SU-DHL-6 (cell line): ENCODE measurements at regions not wholly inside any gene's neighbourhood (a gene's known extent, or its start where the extent isn't known, plus 50 kb on each side); places are given as distances from the start of the nearest gene placed in this dataset.

Source experiments
- H2AFZ ChIP-seq: fragments of 200-600 bp; sonication (generic); 2 replicates; pipeline ENCODE4 v1.6.1; 2014; ENCODE audit warnings: low read depth, mild to moderate bottlenecking, moderate library complexity, mixed read lengths, antibody characterized with exemption, low read length; ENCODE audit not compliant: severe bottlenecking
- H3F3A ChIP-seq: fragments of 200-600 bp; shearing (Covaris generic); 2 replicates; pipeline ENCODE4 v1.6.0; 2016; ENCODE audit warnings: antibody characterized with exemption, mild to moderate bottlenecking; ENCODE audit not compliant: insufficient read depth
- H3K27ac ChIP-seq: fragments of 200-600 bp; sonication (generic); 2 replicates; pipeline ENCODE4 v1.5.1; 2016; ENCODE audit warnings: low read depth, mild to moderate bottlenecking, low read length, moderate library complexity, mixed read lengths
- H3K27me3 ChIP-seq: fragments of 200-600 bp; sonication (generic), shearing (Covaris generic); 2 replicates; pipeline ENCODE4 v1.6.0; 2014; ENCODE audit warnings: mild to moderate bottlenecking, low read length
- H3K36me3 ChIP-seq: fragments of 200-600 bp; sonication (generic); 2 replicates; pipeline ENCODE4 v1.6.1; 2014; ENCODE audit warnings: mild to moderate bottlenecking, low read length, mixed read lengths
- H3K4me2 ChIP-seq: fragments of 300-600, 200-600 bp; shearing (Covaris generic), sonication (generic); 2 replicates; pipeline ENCODE4 v1.6.0; 2014; ENCODE audit warnings: low read length, low read depth, mild to moderate bottlenecking; ENCODE audit not compliant: poor library complexity, severe bottlenecking
- H3K4me3 ChIP-seq: fragments of 200-600 bp; sonication (generic); 2 replicates; pipeline ENCODE4 v1.5.1; 2014; ENCODE audit warnings: antibody characterized with exemption, low read length, mild to moderate bottlenecking, mixed read lengths; ENCODE audit not compliant: insufficient read depth, poor library complexity, severe bottlenecking
- H3K79me2 ChIP-seq: fragments of 200-600 bp; sonication (generic); 2 replicates; pipeline ENCODE4 v1.6.1; 2014; ENCODE audit warnings: mild to moderate bottlenecking, low read length, moderate library complexity; ENCODE audit not compliant: insufficient read depth
- H3K9ac ChIP-seq: fragments of 200-600 bp; sonication (generic); 2 replicates; pipeline ENCODE4 v1.7.0; 2014; ENCODE audit warnings: mild to moderate bottlenecking, low read length
- H3K9me2 ChIP-seq: fragments of 200-600 bp; sonication (generic); replicated peaks from 2 replicates; pipeline ENCODE4 v1.6.1; 2014; ENCODE audit warnings: low read length; ENCODE audit not compliant: insufficient read depth
- H3K9me3 ChIP-seq: fragments of 200-600 bp; sonication (generic); 2 replicates; pipeline ENCODE4 v1.6.1; 2014; ENCODE audit warnings: low read length, mixed read lengths; ENCODE audit not compliant: insufficient read depth
- H4K20me1 ChIP-seq: fragments of 200-600 bp; sonication (generic); 2 replicates; pipeline ENCODE4 v1.6.1; 2014; ENCODE audit warnings: low read depth, mild to moderate bottlenecking, antibody characterized with exemption, low read length, moderate library complexity, mixed read lengths
- EZH2phosphoT487 ChIP-seq: fragments of 200-600 bp; sonication (generic), shearing (Covaris generic); conservative IDR thresholded peaks from 2 replicates; pipeline ENCODE4 v1.6.1; 2018; ENCODE audit warnings: mild to moderate bottlenecking, antibody characterized with exemption, low read length, moderate library complexity, mixed read lengths
- TF ChIP-seq, protein P1 (sequence below): fragments of 200-600 bp; sonication (generic); IDR thresholded peaks from one replicate; pipeline ENCODE4 v1.5.1; 2017; ENCODE audit warnings: antibody characterized with exemption, mild to moderate bottlenecking, low read length, moderate library complexity; ENCODE audit not compliant: insufficient read depth, poor library complexity, severe bottlenecking

GRCh38 chr7:140283472-140283871 is 106.7 kb upstream of the KDM7A start:
- H3K4me2 ChIP-seq = no peak overlapping the region
- H3K27me3 ChIP-seq = no peaks in the 10 kb centered on the region; the same call in 1 of the 2 replicates
- no peaks in the 10 kb centered on the region for H4K20me1 ChIP-seq
- H3K27ac ChIP-seq = no peak overlapping the region
- no peaks in the 10 kb centered on the region for H3K9me3 ChIP-seq
- H3K79me2 ChIP-seq = no peaks in the 10 kb centered on the region
- TF ChIP-seq, protein P1, sequence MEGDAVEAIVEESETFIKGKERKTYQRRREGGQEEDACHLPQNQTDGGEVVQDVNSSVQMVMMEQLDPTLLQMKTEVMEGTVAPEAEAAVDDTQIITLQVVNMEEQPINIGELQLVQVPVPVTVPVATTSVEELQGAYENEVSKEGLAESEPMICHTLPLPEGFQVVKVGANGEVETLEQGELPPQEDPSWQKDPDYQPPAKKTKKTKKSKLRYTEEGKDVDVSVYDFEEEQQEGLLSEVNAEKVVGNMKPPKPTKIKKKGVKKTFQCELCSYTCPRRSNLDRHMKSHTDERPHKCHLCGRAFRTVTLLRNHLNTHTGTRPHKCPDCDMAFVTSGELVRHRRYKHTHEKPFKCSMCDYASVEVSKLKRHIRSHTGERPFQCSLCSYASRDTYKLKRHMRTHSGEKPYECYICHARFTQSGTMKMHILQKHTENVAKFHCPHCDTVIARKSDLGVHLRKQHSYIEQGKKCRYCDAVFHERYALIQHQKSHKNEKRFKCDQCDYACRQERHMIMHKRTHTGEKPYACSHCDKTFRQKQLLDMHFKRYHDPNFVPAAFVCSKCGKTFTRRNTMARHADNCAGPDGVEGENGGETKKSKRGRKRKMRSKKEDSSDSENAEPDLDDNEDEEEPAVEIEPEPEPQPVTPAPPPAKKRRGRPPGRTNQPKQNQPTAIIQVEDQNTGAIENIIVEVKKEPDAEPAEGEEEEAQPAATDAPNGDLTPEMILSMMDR = no peak
- no peak for TF ChIP-seq EZH2phosphoT487
- H3K4me3 ChIP-seq = no peak overlapping the region
- no peaks in the 10 kb centered on the region for H3F3A ChIP-seq
- no peak overlapping the region for H3K9ac ChIP-seq
- H3K9me2 ChIP-seq = no peaks in the 10 kb centered on the region; the same call in 1 of the 2 replicates
- H3K36me3 ChIP-seq = no peaks in the 10 kb centered on the region
- H2AFZ ChIP-seq = no peak overlapping the region

DNA sequence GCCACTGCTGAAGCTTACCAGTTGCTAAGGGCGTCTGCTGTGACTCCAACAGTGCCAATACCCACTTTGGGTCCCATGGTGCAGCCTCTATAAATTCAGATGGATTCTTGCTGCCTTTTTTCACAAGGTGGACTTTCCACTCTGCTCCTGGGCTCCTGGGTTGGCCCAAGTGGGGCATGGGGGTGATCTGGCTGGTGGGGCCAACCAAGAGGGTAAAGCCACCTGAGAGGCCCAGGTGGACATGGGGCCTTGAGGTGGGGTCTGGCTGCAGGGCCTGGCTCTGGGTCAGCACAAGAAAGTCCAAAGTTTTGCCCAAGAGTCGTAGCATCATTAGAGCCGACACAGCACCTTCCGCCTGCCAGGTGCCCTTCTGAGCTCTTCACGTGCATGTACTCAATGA is 105.2 kb upstream of the KDM7A start:
- H4K20me1 ChIP-seq = no peaks in the 10 kb centered on the region
- H3K27ac ChIP-seq = no peak overlapping the region
- H3K4me3 ChIP-seq = no peak overlapping the region
- no peak overlapping the region for H3K4me2 ChIP-seq
- H3K9me3 ChIP-seq = no peaks in the 10 kb centered on the region
- no peaks in the 10 kb centered on the region; the same call in 1 of the 2 replicates for H3K27me3 ChIP-seq
- TF ChIP-seq, protein P1 = no peak
- TF ChIP-seq EZH2phosphoT487 = no peak
- no peaks in the 10 kb centered on the region for H3F3A ChIP-seq
- H3K79me2 ChIP-seq = no peaks in the 10 kb centered on the region
- H2AFZ ChIP-seq = no peak overlapping the region
- no peaks in the 10 kb centered on the region for H3K36me3 ChIP-seq
- no peaks in the 10 kb centered on the region; the same call in 1 of the 2 replicates for H3K9me2 ChIP-seq
- no peak overlapping the region for H3K9ac ChIP-seq

GRCh38 chr7:140281255-140281654 is 104.5 kb upstream of the KDM7A start:
- Histone ChIP-seq H2AFZ (no peak overlapping the region), H3K36me3 (no peaks in the 10 kb centered on the region), H3K9me3 (no peaks in the 10 kb centered on the region), H3K27me3 (no peaks in the 10 kb centered on the region; the same call in 1 of the 2 replicates), H3K4me3 (no peak overlapping the region), H3K79me2 (no peaks in the 10 kb centered on the region), H3F3A (no peaks in the 10 kb centered on the region), H3K4me2 (no peak overlapping the region), H3K9me2 (no peaks in the 10 kb centered on the region; the same call in 1 of the 2 replicates), H4K20me1 (no peaks in the 10 kb centered on the region), H3K27ac (no peak overlapping the region), H3K9ac (no peak overlapping the region)
- TF ChIP-seq, protein P1 = no peak
- TF ChIP-seq EZH2phosphoT487 = no peak
